Erythroblast (primary cell): ENCODE measurements at regions not wholly inside any gene's neighbourhood (a gene's known extent, or its start where the extent isn't known, plus 50 kb on each side); places are given as distances from the start of the nearest gene placed in this dataset.

Experiments used
- GATA1 ChIP-seq: IDR thresholded peaks from 2 replicates; pipeline ENCODE4 v1.6.1; 2011; ENCODE audit warnings: low read depth, mild to moderate bottlenecking, control low read depth, low read length, moderate library complexity
- POLR2A ChIP-seq: IDR thresholded peaks from 2 replicates; pipeline ENCODE4 v1.6.1; 2011; ENCODE audit warnings: mild to moderate bottlenecking, low read length

GRCh38 chr2:45172142-45172541 is 162.9 kb upstream of the SIX2 start:
- TF ChIP-seq POLR2A = no peak
- TF ChIP-seq GATA1 = no peak
